H9 (cell line): ENCODE measurements at regions not wholly inside any gene's neighbourhood (a gene's known extent, or its start where the extent isn't known, plus 50 kb on each side); places are given as distances from the start of the nearest gene placed in this dataset.

Experiments used
- DNase-seq: peaks from one replicate; pipeline ENCODE4 v3.0.0-alpha.2; 2017
- H2AFZ ChIP-seq: one replicate; pipeline ENCODE4 v1.6.1; 2013; ENCODE audit warnings: mild to moderate bottlenecking, low read length, control low read depth, moderate library complexity
- H2AK5ac ChIP-seq: 2 replicates; pipeline ENCODE4 v1.6.1; 2013; ENCODE audit warnings: low read length, control low read depth, mixed read lengths; ENCODE audit not compliant: insufficient read length
- H2BK120ac ChIP-seq: one replicate; pipeline ENCODE4 v1.6.1; 2013; ENCODE audit warnings: low read depth, mild to moderate bottlenecking, low read length, control low read depth, inconsistent platforms; ENCODE audit not compliant: poor library complexity, severe bottlenecking
- H2BK12ac ChIP-seq: 2 replicates; pipeline ENCODE4 v1.6.1; 2013; ENCODE audit warnings: low read length, control low read depth, mixed read lengths, low read depth; ENCODE audit not compliant: insufficient read length
- H2BK15ac ChIP-seq: 2 replicates; pipeline ENCODE4 v1.6.1; 2013; ENCODE audit warnings: low read depth, low read length, control low read depth
- H2BK20ac ChIP-seq: one replicate; pipeline ENCODE4 v1.6.1; 2013; ENCODE audit warnings: low read depth, mild to moderate bottlenecking, low read length, control low read depth, inconsistent platforms; ENCODE audit not compliant: poor library complexity, severe bottlenecking
- H2BK5ac ChIP-seq: 2 replicates; pipeline ENCODE4 v1.6.1; 2013; ENCODE audit warnings: low read length, control low read depth, mixed read lengths; ENCODE audit not compliant: insufficient read length
- H3K14ac ChIP-seq: 2 replicates; pipeline ENCODE4 v1.6.1; 2013; ENCODE audit warnings: low read length, control low read depth; ENCODE audit not compliant: insufficient read depth
- H3K18ac ChIP-seq: 2 replicates; pipeline ENCODE4 v1.6.1; 2013; ENCODE audit warnings: low read depth, mild to moderate bottlenecking, mixed read lengths, low read length, control low read depth; ENCODE audit not compliant: insufficient read length
- H3K23ac ChIP-seq: 2 replicates; pipeline ENCODE4 v1.6.1; 2013; ENCODE audit warnings: low read length, control low read depth, mixed read lengths, low read depth; ENCODE audit not compliant: insufficient read length
- H3K23me2 ChIP-seq: 2 replicates; pipeline ENCODE4 v1.6.1; 2013; ENCODE audit warnings: low read depth, mild to moderate bottlenecking, mixed read lengths, low read length, control low read depth; ENCODE audit not compliant: insufficient read length, poor library complexity, severe bottlenecking
- H3K27ac ChIP-seq: 2 replicates; pipeline ENCODE4 v1.5.1; 2013; ENCODE audit warnings: low read length, control low read depth, mixed read lengths, low read depth; ENCODE audit not compliant: insufficient read length
- H3K27me3 ChIP-seq: 2 replicates; pipeline ENCODE4 v1.6.1; 2013; ENCODE audit warnings: low read length, control low read depth, inconsistent platforms; ENCODE audit not compliant: insufficient read depth
- H3K4ac ChIP-seq: 2 replicates; pipeline ENCODE4 v1.6.1; 2013; ENCODE audit warnings: low read depth, mild to moderate bottlenecking, control low read depth, inconsistent platforms, low read length, moderate library complexity
- H3K4me1 ChIP-seq: 2 replicates; pipeline ENCODE4 v1.6.1; 2013; ENCODE audit warnings: low read length, control low read depth, inconsistent platforms; ENCODE audit not compliant: insufficient read depth
- H3K4me2 ChIP-seq: 2 replicates; pipeline ENCODE4 v1.6.1; 2013; ENCODE audit warnings: low read length, control low read depth, mixed read lengths; ENCODE audit not compliant: insufficient read length, insufficient read depth
- H3K56ac ChIP-seq: 2 replicates; pipeline ENCODE4 v1.6.1; 2013; ENCODE audit warnings: low read depth, mild to moderate bottlenecking, mixed read lengths, low read length, control low read depth; ENCODE audit not compliant: insufficient read length
- H3K79me1 ChIP-seq: 2 replicates; pipeline ENCODE4 v1.6.1; 2013; ENCODE audit warnings: low read depth, mild to moderate bottlenecking, moderate library complexity, low read length, control low read depth, inconsistent platforms; ENCODE audit not compliant: insufficient read depth, poor library complexity, severe bottlenecking
- H3K79me2 ChIP-seq: 2 replicates; pipeline ENCODE4 v1.6.1; 2013; ENCODE audit warnings: low read length, control low read depth, inconsistent platforms; ENCODE audit not compliant: insufficient read depth
- H3K9ac ChIP-seq: 2 replicates; pipeline ENCODE4 v1.6.1; 2013; ENCODE audit warnings: low read length, control low read depth, mixed read lengths; ENCODE audit not compliant: insufficient read length; ENCODE audit errors: extremely low read depth
- H3K9me3 ChIP-seq: one replicate; pipeline ENCODE4 v1.6.1; 2013; ENCODE audit warnings: low read depth, low read length, inconsistent platforms; ENCODE audit not compliant: control insufficient read depth
- H3T11ph ChIP-seq: one replicate; pipeline ENCODE4 v1.6.1; 2013; ENCODE audit warnings: mild to moderate bottlenecking, low read length, control low read depth, inconsistent platforms
- H4K20me1 ChIP-seq: one replicate; pipeline ENCODE4 v1.6.1; 2013; ENCODE audit not compliant: control insufficient read depth, insufficient read length, insufficient read depth
- H4K5ac ChIP-seq: 2 replicates; pipeline ENCODE4 v1.6.1; 2013; ENCODE audit warnings: low read depth, mild to moderate bottlenecking, mixed read lengths, low read length, control low read depth; ENCODE audit not compliant: insufficient read length
- H4K8ac ChIP-seq: replicated peaks from 2 replicates; pipeline ENCODE4 v1.6.1; 2013; ENCODE audit warnings: low read length, control low read depth, mixed read lengths, low read depth; ENCODE audit not compliant: insufficient read length
- H4K91ac ChIP-seq: 2 replicates; pipeline ENCODE4 v1.6.1; 2013; ENCODE audit warnings: low read depth, mild to moderate bottlenecking, moderate library complexity, mixed read lengths, low read length, control low read depth; ENCODE audit not compliant: insufficient read length
- H3K27ac Mint-ChIP-seq, 3 experiments: 2 replicates in 2 of 3; 3 replicates in 1 of 3; pipeline ENCODE4 v1.8.0; 2020 to 2021; ENCODE audit warnings: mixed read lengths in 3 of 3, mild to moderate bottlenecking in 1 of 3, moderate library complexity in 1 of 3
- H3K27me3 Mint-ChIP-seq: 2 replicates; pipeline ENCODE4 v1.8.0; 2021; ENCODE audit warnings: low read depth, mild to moderate bottlenecking, moderate library complexity, mixed read lengths
- H3K36me3 Mint-ChIP-seq, 3 experiments: 2 replicates in 2 of 3; 3 replicates in 1 of 3; pipeline ENCODE4 v1.8.0; 2020 to 2021; ENCODE audit warnings: low read depth in 3 of 3, mixed read lengths in 3 of 3; ENCODE audit not compliant: insufficient read depth in 1 of 3
- H3K4me1 Mint-ChIP-seq, 2 experiments: 2 replicates each; pipeline ENCODE4 v1.8.0; 2020; ENCODE audit warnings: mixed read lengths in 2 of 2
- H3K4me3 Mint-ChIP-seq, 2 experiments: 2 replicates in 1 of 2; 3 replicates in 1 of 2; pipeline ENCODE4 v1.8.0; 2020 to 2021; ENCODE audit warnings: mild to moderate bottlenecking in 2 of 2, mixed read lengths in 2 of 2, moderate library complexity in 1 of 2
- H3K9me3 Mint-ChIP-seq, 2 experiments: 2 replicates in 1 of 2; 3 replicates in 1 of 2; pipeline ENCODE4 v1.8.0; 2020; ENCODE audit warnings: mild to moderate bottlenecking in 2 of 2, mixed read lengths in 2 of 2, moderate library complexity in 1 of 2
- CTCF ChIP-seq: fragments of 200-600 bp; sonication (generic); conservative IDR thresholded peaks from 3 replicates; pipeline ENCODE4 v1.8.0; 2021; ENCODE audit warnings: antibody characterized with exemption, mild to moderate bottlenecking
- WGBS: extraction: QIAGEN DNeasy Blood & Tissue Kit; methylation state at CpG from one replicate; pipeline ENCODE4 v1.1.7; 2013; ENCODE audit warnings: missing lambda C conversion rate, low lambda C conversion rate, mixed read lengths; ENCODE audit not compliant: insufficient read length; ENCODE audit errors: extremely low coverage; 5-methylcytosine and 5-hydroxymethylcytosine counted together

- Histone ChIP-seq H3K4ac (no peak overlapping the region), H3K79me2 (no peaks in the 10 kb centered on the region), H4K5ac (no peak overlapping the region), H3K4me1 (no peaks in the 10 kb centered on the region), H3K18ac (no peak overlapping the region), H2AFZ (no peak overlapping the region), H3K9me3 (no peaks in the 10 kb centered on the region), H3T11ph (no peak overlapping the region), H2BK12ac (no peak overlapping the region), H2BK5ac (no peak overlapping the region), H3K27me3 (no peaks in the 10 kb centered on the region), H3K23ac (no peak overlapping the region), H3K27ac (no peak overlapping the region), H3K23me2 (no peaks in the 10 kb centered on the region), H3K14ac (no peak overlapping the region), H4K91ac (no peak overlapping the region), H3K79me1 (no peaks in the 10 kb centered on the region), H4K20me1 (no peaks in the 10 kb centered on the region), H2AK5ac (no peak overlapping the region), H2BK15ac (no peak overlapping the region), H3K4me2 (no peak overlapping the region), H3K56ac (no peak overlapping the region), H2BK20ac (no peak overlapping the region), H4K8ac (no peak overlapping the region), H3K9ac (no peak overlapping the region), H2BK120ac (no peak overlapping the region)
- Mint-ChIP-seq H3K4me1 (peaks cover 4 to 39% of the 10 kb centered on the region in 2 experiments; a peak in 3 of 4 replicates), H3K4me3 (no peak overlapping the region), H3K27me3 (peaks cover 9% of the 10 kb centered on the region), H3K9me3 (no peaks in the 10 kb centered on the region), H3K36me3 (peaks cover 0 to 2% (median 0%) of the 10 kb centered on the region in 3 experiments; a peak in 1 of 7 replicates), H3K27ac (no peak overlapping the region)
- TF ChIP-seq CTCF = no peak
- no peak for DNase-seq
- no CpG with 5 or more reads among the region's 3 CpGs for WGBS
Observed at GRCh38 chr5:172553903-172554302, 87.2 kb upstream of the NEURL1B start.
